GM21717 (cell line): ENCODE measurements at regions not wholly inside any gene's neighbourhood (a gene's known extent, or its start where the extent isn't known, plus 50 kb on each side); places are given as distances from the start of the nearest gene placed in this dataset.
"Not testable (repeated sequence)": the region's sequence is repeated elsewhere in the genome, so short reads cannot be mapped to it uniquely, and the experiment has no call there.

Source experiments
- ATAC-seq: cut with Tn5 transposase; IDR thresholded peaks from one replicate; pipeline ENCODE4 v1.9.1; 2021; ENCODE audit warnings: mild to moderate bottlenecking, moderate library complexity; ENCODE audit not compliant: unreplicated experiment

DNA sequence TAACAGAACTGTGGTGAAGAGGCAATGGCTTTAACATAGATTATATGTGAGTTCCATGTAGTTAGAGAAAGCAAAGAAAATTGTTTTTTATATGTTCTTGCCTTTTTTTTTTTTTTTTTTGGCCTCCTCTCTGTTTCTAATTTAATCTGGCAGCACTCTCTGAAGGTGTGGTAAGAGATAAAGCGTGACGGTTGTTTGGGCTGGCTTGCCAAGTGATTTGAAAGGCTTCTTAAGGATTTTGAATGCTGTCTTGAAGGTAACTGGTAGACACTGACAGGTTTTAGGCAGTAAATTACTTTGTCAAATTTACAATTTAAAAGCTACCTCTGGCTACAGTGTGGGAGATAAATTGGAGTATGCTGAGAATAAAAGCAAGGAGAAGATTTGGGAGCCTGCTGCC lies 269.3 kb upstream of the HS3ST1 start:
- ATAC-seq, result no peak

- ATAC-seq, result no peak
These were observed 265.0 kb upstream of the HS3ST1 start for GRCh38 chr4:11693693-11694092.

GRCh38 chr4:11691236-11691635 lies 262.5 kb upstream of the HS3ST1 start:
- no peak for ATAC-seq

- ATAC-seq, result no peak
These were observed 259.0 kb upstream of the HS3ST1 start for GRCh38 chr4:11687727-11688126.

DNA sequence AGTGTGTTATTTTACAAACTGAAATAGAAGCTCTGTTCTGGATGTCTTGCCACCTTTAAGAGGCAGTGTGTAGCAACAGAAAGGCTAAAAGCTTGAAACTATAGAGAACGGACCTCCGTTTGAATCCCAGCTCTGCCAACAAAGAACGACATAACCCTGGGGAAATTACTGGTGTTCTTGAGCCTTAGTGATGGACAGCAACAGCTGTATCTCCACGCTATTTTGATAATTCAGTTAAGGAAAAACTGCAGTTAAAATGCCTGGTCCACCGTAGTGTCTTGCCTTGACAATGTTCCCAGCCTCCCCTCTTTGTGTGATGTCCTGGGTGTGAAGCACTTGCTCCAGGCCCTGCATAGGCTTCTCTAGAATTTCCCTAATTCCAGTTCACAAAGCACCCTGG lies 256.8 kb upstream of the HS3ST1 start:
- ATAC-seq, result no peak

DNA sequence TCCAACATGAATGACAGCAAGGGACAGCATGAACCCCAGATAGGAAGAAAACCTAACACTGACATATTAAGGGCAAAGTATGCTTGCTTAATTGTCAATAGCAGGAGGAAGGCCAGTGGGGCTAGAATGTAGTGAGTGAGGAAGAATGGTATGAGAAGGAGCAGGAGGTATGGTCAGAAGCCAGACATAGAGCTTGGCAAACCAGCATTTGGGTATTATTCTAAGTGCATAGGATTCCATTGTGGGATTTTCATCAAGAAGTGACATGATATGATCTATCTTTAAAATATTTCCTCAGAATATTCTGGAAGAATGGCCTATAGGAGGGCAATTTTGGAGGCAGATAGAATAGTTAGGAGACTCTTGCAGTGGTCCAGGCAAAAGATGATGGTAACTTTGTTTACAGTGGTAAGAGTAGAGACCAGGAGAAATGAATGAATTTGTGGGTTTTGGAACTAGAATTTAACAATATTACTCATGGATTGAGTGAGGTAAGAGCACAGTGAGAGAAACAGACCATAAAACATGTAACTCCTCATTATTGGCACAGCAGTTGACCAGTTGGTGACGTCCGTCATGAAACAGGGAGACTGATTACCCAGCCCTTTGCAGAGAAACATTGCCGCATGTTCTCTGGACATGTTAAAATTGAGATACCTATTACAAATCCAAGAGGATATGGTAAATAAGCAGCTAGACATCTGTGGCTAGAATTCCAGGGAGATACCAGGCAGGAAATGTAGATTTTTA lies 246.5 kb upstream of the HS3ST1 start:
- ATAC-seq, result no peak

GRCh38 chr4:11670304-11670703 lies 241.6 kb upstream of the HS3ST1 start:
- ATAC-seq, result no peak

DNA sequence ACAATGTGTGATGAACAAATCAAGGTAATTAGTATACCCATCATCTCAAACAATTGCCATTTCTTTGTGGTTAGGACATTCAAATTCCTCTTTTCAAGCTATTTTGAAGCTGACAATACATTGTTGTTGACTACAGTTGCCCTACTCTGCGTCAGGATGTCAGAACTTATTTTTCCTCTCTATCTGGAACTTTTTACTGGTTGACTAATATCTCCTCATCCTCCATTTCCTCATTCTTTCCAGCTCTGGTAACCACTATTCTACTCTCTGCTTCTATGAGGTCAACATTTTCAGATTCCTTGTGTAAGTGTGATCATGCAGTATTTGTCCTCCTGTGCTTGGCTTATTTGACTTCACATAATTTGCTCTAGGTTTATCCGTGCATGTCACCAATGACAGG lies 240.5 kb upstream of the HS3ST1 start:
- no peak for ATAC-seq

GRCh38 chr4:11663114-11663513 lies 234.4 kb upstream of the HS3ST1 start:
- ATAC-seq, result no peak

DNA sequence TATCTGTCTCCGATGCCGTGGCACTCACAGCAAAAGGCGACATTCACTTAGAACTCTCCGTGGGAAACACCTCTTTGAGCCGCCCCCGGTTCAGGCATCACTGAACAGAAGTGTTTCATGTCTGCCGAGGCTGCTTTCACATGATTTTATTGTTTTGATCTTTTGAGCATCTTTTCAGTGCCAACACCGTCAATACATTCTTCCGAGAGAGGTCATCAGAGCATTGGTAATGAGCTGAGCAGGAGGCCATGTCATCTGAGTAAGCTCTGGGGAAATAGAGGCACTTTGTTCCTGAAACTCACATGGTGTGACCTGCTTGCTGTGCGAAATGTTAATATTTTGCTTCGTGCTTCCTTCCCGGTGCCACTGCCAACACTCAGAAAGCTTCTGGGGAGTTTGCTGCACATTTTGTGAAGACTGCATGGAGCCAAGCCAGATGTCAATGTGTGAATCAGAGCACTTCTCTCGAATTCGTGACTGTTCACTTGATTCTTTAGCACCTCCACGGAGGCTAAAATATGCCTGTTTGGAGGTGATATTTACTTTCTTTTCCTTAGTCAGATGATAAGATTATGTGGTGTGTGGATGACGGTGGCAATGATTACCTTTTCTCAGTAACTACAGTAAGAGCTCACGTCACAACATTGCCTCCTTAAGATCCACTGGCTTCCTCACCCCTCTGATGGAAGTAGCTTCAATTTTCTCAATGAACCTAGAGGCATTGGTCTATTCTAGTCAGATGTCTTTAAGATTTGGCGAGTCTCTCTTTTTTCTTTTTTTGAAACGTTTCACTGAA lies 222.3 kb upstream of the HS3ST1 start:
- no peak for ATAC-seq

GRCh38 chr4:11647433-11647832 lies 218.7 kb upstream of the HS3ST1 start:
- no peak for ATAC-seq

- not testable (repeated sequence) for ATAC-seq
These were observed 214.4 kb upstream of the HS3ST1 start for GRCh38 chr4:11643081-11643480.

- ATAC-seq, result no peak
These were observed 211.9 kb upstream of the HS3ST1 start for GRCh38 chr4:11640584-11640983.

DNA sequence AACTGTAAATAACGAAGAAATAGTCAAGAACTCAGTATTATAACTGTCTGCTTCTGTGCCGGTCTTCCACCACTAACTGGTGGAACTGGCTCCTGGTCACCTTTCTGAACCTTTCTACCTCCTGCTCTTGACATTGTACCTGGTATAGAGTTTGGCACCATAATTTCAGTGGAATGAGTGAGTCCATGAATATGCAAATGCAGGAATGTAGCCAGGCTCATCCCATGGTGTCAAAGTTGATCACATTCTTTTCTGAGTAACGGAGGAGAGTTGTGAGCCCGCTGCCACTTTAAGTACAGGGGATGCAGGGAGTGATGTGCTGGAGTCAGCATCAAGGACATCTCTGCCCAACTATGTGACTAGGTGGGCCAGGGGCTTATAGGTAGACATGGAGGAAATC lies 207.9 kb upstream of the HS3ST1 start:
- no peak for ATAC-seq

- ATAC-seq, result no peak
These were observed 207.3 kb upstream of the HS3ST1 start for GRCh38 chr4:11636031-11636430.

- no peak for ATAC-seq
These were observed 206.6 kb upstream of the HS3ST1 start for GRCh38 chr4:11635342-11635741.

DNA sequence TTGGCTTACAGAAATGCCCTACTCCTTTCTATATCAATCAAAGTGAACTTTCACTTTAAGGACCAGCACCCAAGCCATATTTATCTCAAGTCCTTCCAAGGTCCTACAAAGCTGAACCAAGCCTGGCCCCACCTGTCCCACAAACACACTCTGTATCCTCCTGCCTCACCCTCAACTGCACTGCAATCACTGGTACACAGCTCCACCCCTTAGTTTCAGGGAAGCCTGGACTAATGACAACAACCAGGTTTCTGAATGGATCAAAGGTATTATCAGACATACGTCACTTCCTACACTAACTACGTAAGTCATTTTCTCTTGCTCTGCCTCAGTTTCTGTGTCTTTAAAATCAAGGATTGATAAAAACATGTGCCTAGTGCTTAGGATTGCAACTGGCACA lies 205.6 kb upstream of the HS3ST1 start:
- no peak for ATAC-seq

DNA sequence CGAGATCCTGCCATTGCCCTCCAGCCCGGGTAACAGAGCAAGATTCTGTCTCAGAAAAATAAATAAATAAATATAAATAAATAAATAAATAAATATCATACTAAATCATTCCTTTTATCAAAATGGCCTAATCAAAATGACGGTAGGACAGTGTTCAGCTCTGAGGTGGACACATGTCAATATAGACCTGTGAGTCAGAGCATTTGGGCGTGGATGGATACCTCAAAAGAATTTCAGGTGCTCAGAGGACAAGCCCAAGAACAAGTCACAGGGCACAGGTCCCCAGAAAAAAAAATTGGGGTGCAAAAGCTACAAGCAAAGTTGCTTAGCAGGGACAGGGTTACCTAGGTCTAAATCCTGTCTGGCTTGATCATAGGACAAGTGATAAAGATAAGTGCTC lies 204.7 kb upstream of the HS3ST1 start:
- ATAC-seq, result no peak

DNA sequence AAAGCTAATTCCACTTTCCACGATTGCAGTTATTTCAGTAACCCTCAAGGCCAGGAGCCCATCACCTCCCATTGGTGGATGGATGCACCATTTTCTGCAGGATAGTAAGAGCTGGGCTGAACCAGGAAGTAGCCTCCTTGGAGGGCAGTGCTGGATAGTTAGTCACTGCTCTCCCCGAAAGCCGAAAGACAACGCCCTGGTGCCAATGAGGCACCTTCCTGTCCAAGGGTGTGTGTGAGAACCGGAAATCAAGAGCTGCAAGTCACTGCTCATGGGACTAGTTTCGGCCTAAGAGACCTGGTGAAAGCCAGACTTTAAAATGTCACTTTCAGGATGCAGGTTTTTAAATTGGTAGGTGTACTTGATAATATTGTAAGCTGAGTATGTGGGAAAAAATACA lies 203.8 kb upstream of the HS3ST1 start:
- no peak for ATAC-seq

- ATAC-seq, result no peak
These were observed 203.3 kb upstream of the HS3ST1 start for GRCh38 chr4:11632025-11632424.

GRCh38 chr4:11631416-11631815 lies 202.7 kb upstream of the HS3ST1 start:
- no peak for ATAC-seq

DNA sequence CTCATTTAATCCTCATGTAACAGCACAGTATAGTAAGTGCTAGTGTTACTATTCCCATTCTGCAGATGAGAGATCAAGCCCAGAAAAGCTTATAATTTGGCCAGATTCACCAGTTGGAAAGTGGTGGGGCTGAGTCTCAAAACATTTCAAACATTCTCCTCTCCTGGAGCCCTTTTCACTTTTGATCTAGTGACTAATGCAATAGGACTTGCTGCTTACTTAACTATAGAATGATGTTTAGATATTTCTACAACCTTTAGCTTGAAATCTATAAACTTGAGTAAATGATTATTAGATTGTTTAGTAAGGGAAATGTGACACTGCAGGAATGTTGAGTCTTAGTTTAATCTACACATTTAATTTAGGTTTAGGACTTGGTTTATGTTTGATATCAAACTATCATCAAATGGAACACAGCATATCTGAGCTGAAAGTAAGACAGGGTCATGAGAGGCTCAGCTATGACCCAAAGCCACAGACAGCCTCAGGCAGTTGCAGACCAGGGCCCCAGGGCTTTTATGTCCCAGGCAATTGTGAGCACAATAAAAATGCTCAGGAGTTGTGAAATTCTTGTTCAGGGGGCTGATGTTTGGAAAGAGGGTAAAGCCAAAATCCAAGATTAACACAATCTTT lies 199.5 kb upstream of the HS3ST1 start:
- ATAC-seq, result no peak
